ENCODE measurements at regions not wholly inside any gene's neighbourhood (a gene's known extent, or its start where the extent isn't known, plus 50 kb on each side); places are given as distances from the start of the nearest gene placed in this dataset.
A peak's percentile ranks its signal among the peaks of the same experiment; 100 is the strongest.

GRCh38 chr4:13762130-13762529 is 134.6 kb upstream of the BOD1L1 start:
- H3K4me3 ChIP-seq = no peak overlapping the region
- H3K36me3 ChIP-seq = no peaks in the 10 kb centered on the region
- DNase-seq (no peak), ATAC-seq (no peak)
- no peaks in the 10 kb centered on the region for H3K27me3 ChIP-seq
- H3K9me3 ChIP-seq = no peaks in the 10 kb centered on the region
- H3K4me1 ChIP-seq = no peaks in the 10 kb centered on the region
- intact Hi-C loops (cut with DNase I) = no loop called here
- H3K27ac ChIP-seq = no peak overlapping the region
- TF ChIP-seq POLR2A (IDR thresholded peaks at IDR 0.05) (no peak), CTCF (IDR thresholded peaks at IDR 0.05) (no peak)
- 73% methylated on average over 2 of the region's 2 CpGs for WGBS (ENCODE audit: insufficient coverage, low coverage, low lambda C conversion rate, missing lambda C conversion rate)

GRCh38 chr4:13763707-13764106 is 136.2 kb upstream of the BOD1L1 start:
- Histone ChIP-seq H3K4me1 (no peaks in the 10 kb centered on the region), H3K9me3 (no peaks in the 10 kb centered on the region), H3K4me3 (no peak overlapping the region), H3K36me3 (no peaks in the 10 kb centered on the region), H3K27me3 (no peaks in the 10 kb centered on the region), H3K27ac (no peak overlapping the region)
- ATAC-seq (no peak), DNase-seq (no peak)
- intact Hi-C loops (cut with DNase I) = no loop called here
- 33% methylated on average over 1 of the region's 1 CpG for WGBS (ENCODE audit: insufficient coverage, low coverage, low lambda C conversion rate, missing lambda C conversion rate)
- no peak for TF ChIP-seq POLR2A (IDR thresholded peaks at IDR 0.05)
- TF ChIP-seq CTCF (IDR thresholded peaks at IDR 0.05) = no peak

GRCh38 chr4:13765539-13765938 is 138.0 kb upstream of the BOD1L1 start:
- H3K4me3 ChIP-seq = no peak overlapping the region

GRCh38 chr4:13766761-13767540 is 139.4 kb upstream of the BOD1L1 start:
- Histone ChIP-seq H3K4me3 (no peak overlapping the region), H3K36me3 (no peaks in the 10 kb centered on the region), H3K27me3 (no peaks in the 10 kb centered on the region), H3K27ac (no peak overlapping the region), H3K9me3 (peaks cover 0 to 2% (median 0%) of the 10 kb centered on the region in 4 donors), H3K4me1 (no peaks in the 10 kb centered on the region)
- 91% methylated on average over 11 of the region's 11 CpGs for WGBS (ENCODE audit: insufficient coverage, low coverage, low lambda C conversion rate, missing lambda C conversion rate)
- no peak for DNase-seq
- ATAC-seq = no peak
- TF ChIP-seq POLR2A (IDR thresholded peaks at IDR 0.05) = no peak
- TF ChIP-seq CTCF (IDR thresholded peaks at IDR 0.05) = no peak
- intact Hi-C loops (cut with DNase I) = no loop called here

More at GRCh38 chr4:13765539-13765938, 138.0 kb upstream of the BOD1L1 start:
- H3K27me3 ChIP-seq = no peaks in the 10 kb centered on the region
- no peak for DNase-seq
- intact Hi-C loops (cut with DNase I) = no loop called here
- no peaks in the 10 kb centered on the region for H3K9me3 ChIP-seq
- TF ChIP-seq CTCF (IDR thresholded peaks at IDR 0.05) (no peak), POLR2A (IDR thresholded peaks at IDR 0.05) (no peak)
- H3K27ac ChIP-seq = no peak overlapping the region
- 61% methylated on average over 3 of the region's 4 CpGs for WGBS (ENCODE audit: insufficient coverage, low coverage, low lambda C conversion rate, missing lambda C conversion rate)
- H3K36me3 ChIP-seq = no peaks in the 10 kb centered on the region
- peak in 1 of 4 donors; percentile 68 for ATAC-seq
- H3K4me1 ChIP-seq = no peaks in the 10 kb centered on the region
